ENCODE measurements at regions not wholly inside any gene's neighbourhood (a gene's known extent, or its start where the extent isn't known, plus 50 kb on each side); places are given as distances from the start of the nearest gene placed in this dataset.

GRCh38 chr4:96039803-96040436 lies 200.0 kb downstream of the PDHA2 start:
- Histone ChIP-seq H3K9me3 (ENCODE audit: low read length) (no peaks in the 10 kb centered on the region), H3K79me2 (ENCODE audit: insufficient read depth, low read depth, low read length) (no peaks in the 10 kb centered on the region), H3K9me2 (ENCODE audit: insufficient read depth, low read length) (no peaks in the 10 kb centered on the region), H4K20me1 (ENCODE audit: insufficient read depth, low read length) (no peaks in the 10 kb centered on the region), H2AFZ (ENCODE audit: low read length) (no peak overlapping the region), H3K4me1 (ENCODE audit: insufficient read depth, low read length, poor library complexity, severe bottlenecking) (no peaks in the 10 kb centered on the region), H3K4me2 (ENCODE audit: low read length) (no peak overlapping the region), H3K27ac (ENCODE audit: low read depth, low read length, poor library complexity, severe bottlenecking) (no peak overlapping the region), H3K4me3 (ENCODE audit: low read depth, low read length, poor library complexity, severe bottlenecking) (no peak overlapping the region), H3K36me3 (ENCODE audit: insufficient read depth, low read length) (no peaks in the 10 kb centered on the region)
- DNase-seq (ENCODE audit: low spot score) = no peak
- ChIA-PET POLR2A (interaction anchor here (1.5 kb wide), 1 partner anchor 12 kb away, joined by 3 read pairs; no protein-coding TSS in a partner anchor), CTCF (ENCODE audit: unreplicated experiment) (no interaction called here)
- BruUV-seq (replicated peaks) = no TSS peak
- intact Hi-C loops (cut with micrococcal nuclease; ENCODE audit: unreplicated experiment) = no loop called here
- TF ChIP-seq CTCF (conservative IDR thresholded peaks at IDR 0.05; ENCODE audit: low read length) (no peak), EZH2phosphoT487 (IDR thresholded peaks at IDR 0.05; ENCODE audit: borderline replicate concordance, low read depth, low read length) (no peak)

- no peak for DNase-seq (ENCODE audit: low spot score)
- intact Hi-C loops (cut with micrococcal nuclease; ENCODE audit: unreplicated experiment) = no loop called here
- no peaks in the 10 kb centered on the region for H3K4me1 ChIP-seq (ENCODE audit: insufficient read depth, low read length, poor library complexity, severe bottlenecking)
- no peaks in the 10 kb centered on the region for H4K20me1 ChIP-seq (ENCODE audit: insufficient read depth, low read length)
- no peak overlapping the region for H3K4me3 ChIP-seq (ENCODE audit: low read depth, low read length, poor library complexity, severe bottlenecking)
- no peak overlapping the region for H3K27ac ChIP-seq (ENCODE audit: low read depth, low read length, poor library complexity, severe bottlenecking)
- H3K9me3 ChIP-seq (ENCODE audit: low read length) = no peaks in the 10 kb centered on the region
- no peaks in the 10 kb centered on the region for H3K79me2 ChIP-seq (ENCODE audit: insufficient read depth, low read depth, low read length)
- no TSS peak for BruUV-seq (replicated peaks)
- H3K9me2 ChIP-seq (ENCODE audit: insufficient read depth, low read length) = no peaks in the 10 kb centered on the region
- TF ChIP-seq EZH2phosphoT487 (IDR thresholded peaks at IDR 0.05; ENCODE audit: borderline replicate concordance, low read depth, low read length) = no peak
- no peak for TF ChIP-seq CTCF (conservative IDR thresholded peaks at IDR 0.05; ENCODE audit: low read length)
- no peak overlapping the region for H2AFZ ChIP-seq (ENCODE audit: low read length)
- no peak overlapping the region for H3K4me2 ChIP-seq (ENCODE audit: low read length)
- CTCF ChIA-PET (ENCODE audit: unreplicated experiment) = no interaction called here
- no peaks in the 10 kb centered on the region for H3K36me3 ChIP-seq (ENCODE audit: insufficient read depth, low read length)
- POLR2A ChIA-PET = no interaction called here
Observed at GRCh38 chr4:96044971-96045370, 205.1 kb downstream of the PDHA2 start.

- Histone ChIP-seq H3K4me1 (ENCODE audit: insufficient read depth, low read length, poor library complexity, severe bottlenecking) (no peaks in the 10 kb centered on the region), H3K4me3 (ENCODE audit: low read depth, low read length, poor library complexity, severe bottlenecking) (no peak overlapping the region), H3K4me2 (ENCODE audit: low read length) (no peak overlapping the region), H3K9me3 (ENCODE audit: low read length) (no peaks in the 10 kb centered on the region), H3K9me2 (ENCODE audit: insufficient read depth, low read length) (no peaks in the 10 kb centered on the region), H3K79me2 (ENCODE audit: insufficient read depth, low read depth, low read length) (no peaks in the 10 kb centered on the region), H2AFZ (ENCODE audit: low read length) (no peak overlapping the region), H3K27ac (ENCODE audit: low read depth, low read length, poor library complexity, severe bottlenecking) (no peak overlapping the region), H4K20me1 (ENCODE audit: insufficient read depth, low read length) (no peaks in the 10 kb centered on the region), H3K36me3 (ENCODE audit: insufficient read depth, low read length) (no peaks in the 10 kb centered on the region)
- ChIA-PET CTCF (ENCODE audit: unreplicated experiment) (no interaction called here), POLR2A (no interaction called here)
- no peak for TF ChIP-seq CTCF (conservative IDR thresholded peaks at IDR 0.05; ENCODE audit: low read length)
- BruUV-seq (replicated peaks) = no TSS peak
- no peak for DNase-seq (ENCODE audit: low spot score)
- intact Hi-C loops (cut with micrococcal nuclease; ENCODE audit: unreplicated experiment) = no loop called here
Observed at GRCh38 chr4:96052827-96053226, 212.9 kb downstream of the PDHA2 start.

Data from OCI-LY7 (cell line).